ENCODE measurements at regions not wholly inside any gene's neighbourhood (a gene's known extent, or its start where the extent isn't known, plus 50 kb on each side); places are given as distances from the start of the nearest gene placed in this dataset.

DNA sequence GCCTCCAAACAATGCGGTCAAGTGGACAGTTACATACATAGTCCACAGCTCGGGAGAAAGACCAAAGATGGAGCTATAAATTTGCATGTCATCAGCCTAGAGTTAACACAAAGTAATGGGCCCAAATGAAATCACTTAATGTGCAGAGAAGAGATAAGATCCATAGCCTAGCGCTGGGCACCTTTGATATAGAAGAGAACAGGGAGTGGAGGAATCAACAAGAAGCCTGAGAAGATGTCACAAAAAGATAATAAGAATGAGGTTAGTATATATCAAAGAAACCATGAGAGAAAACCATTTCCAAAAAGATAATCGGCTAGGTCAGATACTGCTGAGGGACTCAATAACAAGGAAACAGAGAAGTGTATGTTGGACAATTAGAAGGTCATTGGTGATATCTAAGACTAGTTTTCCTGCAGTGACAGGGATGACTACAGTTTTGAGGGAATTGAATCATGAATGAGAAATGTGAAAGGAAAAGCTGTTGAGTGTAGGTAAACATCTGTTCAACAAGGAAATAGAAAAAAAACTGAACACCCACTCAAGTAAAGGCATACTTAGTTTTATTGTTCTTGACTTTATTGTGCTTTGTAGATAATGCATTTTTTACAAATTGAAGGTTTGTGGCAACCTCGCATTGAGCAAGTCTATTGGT is 68.7 kb upstream of the CDH6 start:
- Histone ChIP-seq H3K36me3 (no peaks in the 10 kb centered on the region), H3K4me3 (no peak overlapping the region), H3K4me1 (no peaks in the 10 kb centered on the region), H3K27ac (no peak overlapping the region), H3K27me3 (no peaks in the 10 kb centered on the region), H3K9me3 (no peaks in the 10 kb centered on the region)
- 95% methylated on average over 5 of the region's 5 CpGs for WGBS
- TF ChIP-seq EP300 (IDR thresholded peaks at IDR 0.05) = no peak
- no peak for TF ChIP-seq POLR2AphosphoS5 (IDR thresholded peaks at IDR 0.05)
- TF ChIP-seq CTCF (IDR thresholded peaks at IDR 0.05) = no peak
- no peak for TF ChIP-seq POLR2A (IDR thresholded peaks at IDR 0.05)
- no peak for DNase-seq (ENCODE audit: low spot score in 2 of 2)

DNA sequence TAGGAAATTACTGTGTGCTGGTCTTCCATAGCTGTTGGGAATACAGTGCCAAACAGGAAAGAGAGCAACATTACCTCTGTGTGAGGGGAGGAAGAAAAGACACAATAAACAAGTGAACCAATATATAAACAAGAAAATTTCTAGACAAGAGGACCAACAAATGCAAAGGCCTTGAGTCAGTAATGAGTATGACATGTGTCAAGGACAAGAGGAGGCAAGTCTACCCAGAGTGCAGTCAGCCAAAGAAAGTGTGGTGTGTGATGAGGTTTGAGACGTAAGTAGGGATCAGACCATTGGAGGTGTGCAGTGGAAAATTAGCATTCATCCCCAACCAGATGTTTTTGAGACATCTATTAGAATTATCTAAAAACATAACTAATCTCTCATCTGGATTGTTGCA is 69.5 kb upstream of the CDH6 start:
- Histone ChIP-seq H3K27ac (no peak overlapping the region), H3K9me3 (no peaks in the 10 kb centered on the region), H3K27me3 (no peaks in the 10 kb centered on the region), H3K4me1 (no peaks in the 10 kb centered on the region), H3K4me3 (no peak overlapping the region), H3K36me3 (no peaks in the 10 kb centered on the region)
- DNase-seq (ENCODE audit: low spot score in 2 of 2) = no peak
- TF ChIP-seq POLR2A (IDR thresholded peaks at IDR 0.05) (no peak), EP300 (IDR thresholded peaks at IDR 0.05) (no peak), CTCF (IDR thresholded peaks at IDR 0.05) (no peak), POLR2AphosphoS5 (IDR thresholded peaks at IDR 0.05) (no peak)
- 86% methylated on average over 1 of the region's 1 CpG for WGBS

GRCh38 chr5:31122998-31123951 is 70.2 kb upstream of the CDH6 start:
- DNase-seq (ENCODE audit: low spot score in 2 of 2) = no peak
- TF ChIP-seq CTCF (IDR thresholded peaks at IDR 0.05) (no peak), POLR2A (IDR thresholded peaks at IDR 0.05) (no peak), POLR2AphosphoS5 (IDR thresholded peaks at IDR 0.05) (no peak), EP300 (IDR thresholded peaks at IDR 0.05) (no peak)
- Histone ChIP-seq H3K27me3 (no peaks in the 10 kb centered on the region), H3K27ac (no peak overlapping the region), H3K36me3 (no peaks in the 10 kb centered on the region), H3K4me3 (no peak overlapping the region), H3K9me3 (no peaks in the 10 kb centered on the region), H3K4me1 (no peaks in the 10 kb centered on the region)
- 57% methylated on average over 4 of the region's 4 CpGs for WGBS

GRCh38 chr5:31121224-31121623 is 72.3 kb upstream of the CDH6 start:
- Histone ChIP-seq H3K27me3 (no peaks in the 10 kb centered on the region), H3K9me3 (no peaks in the 10 kb centered on the region), H3K27ac (no peak overlapping the region), H3K4me1 (no peaks in the 10 kb centered on the region), H3K4me3 (no peak overlapping the region), H3K36me3 (no peaks in the 10 kb centered on the region)
- WGBS = 85% methylated on average over 2 of the region's 2 CpGs
- TF ChIP-seq POLR2AphosphoS5 (IDR thresholded peaks at IDR 0.05) = no peak
- no peak for DNase-seq (ENCODE audit: low spot score in 2 of 2)

- H3K36me3 ChIP-seq = no peaks in the 10 kb centered on the region
- no peaks in the 10 kb centered on the region for H3K4me1 ChIP-seq
- H3K9me3 ChIP-seq = no peaks in the 10 kb centered on the region
- no peak overlapping the region for H3K27ac ChIP-seq
- WGBS = 89% methylated on average over 3 of the region's 3 CpGs
- H3K27me3 ChIP-seq = no peaks in the 10 kb centered on the region
- no peak overlapping the region for H3K4me3 ChIP-seq
- TF ChIP-seq CTCF (IDR thresholded peaks at IDR 0.05) (no peak), POLR2AphosphoS5 (IDR thresholded peaks at IDR 0.05) (no peak), POLR2A (IDR thresholded peaks at IDR 0.05) (no peak), EP300 (IDR thresholded peaks at IDR 0.05) (no peak)
- DNase-seq (ENCODE audit: low spot score in 2 of 2) = no peak
These were observed 72.9 kb upstream of the CDH6 start for GRCh38 chr5:31120642-31120948.
